HUES6 (cell line): ENCODE measurements at regions not wholly inside any gene's neighbourhood (a gene's known extent, or its start where the extent isn't known, plus 50 kb on each side); places are given as distances from the start of the nearest gene placed in this dataset.
"Not testable (repeated sequence)": the region's sequence is repeated elsewhere in the genome, so short reads cannot be mapped to it uniquely, and the experiment has no call there.

ENCODE experiments used
- H3K27ac ChIP-seq: 2 replicates; pipeline ENCODE4 v1.7.0; 2013; ENCODE audit warnings: low read depth, mild to moderate bottlenecking, low read length, inconsistent platforms
- H3K27me3 ChIP-seq: 2 replicates; pipeline ENCODE4 v1.6.1; 2013; ENCODE audit warnings: low read length; ENCODE audit not compliant: control insufficient read depth, insufficient read depth
- H3K36me3 ChIP-seq: 2 replicates; pipeline ENCODE4 v1.6.1; 2013; ENCODE audit warnings: low read length; ENCODE audit not compliant: control insufficient read depth, insufficient read depth
- H3K4me1 ChIP-seq: 2 replicates; pipeline ENCODE4 v1.6.1; 2013; ENCODE audit warnings: low read length; ENCODE audit not compliant: control insufficient read depth, insufficient read depth
- H3K4me3 ChIP-seq: 2 replicates; pipeline ENCODE4 v1.5.1; 2013; ENCODE audit warnings: low read depth, low read length
- H3K9ac ChIP-seq: one replicate; pipeline ENCODE4 v1.6.1; 2013; ENCODE audit warnings: mild to moderate bottlenecking, low read length
- H3K9me3 ChIP-seq: 2 replicates; pipeline ENCODE4 v1.6.1; 2013; ENCODE audit warnings: low read depth, low read length; ENCODE audit not compliant: control insufficient read depth, insufficient read depth

DNA sequence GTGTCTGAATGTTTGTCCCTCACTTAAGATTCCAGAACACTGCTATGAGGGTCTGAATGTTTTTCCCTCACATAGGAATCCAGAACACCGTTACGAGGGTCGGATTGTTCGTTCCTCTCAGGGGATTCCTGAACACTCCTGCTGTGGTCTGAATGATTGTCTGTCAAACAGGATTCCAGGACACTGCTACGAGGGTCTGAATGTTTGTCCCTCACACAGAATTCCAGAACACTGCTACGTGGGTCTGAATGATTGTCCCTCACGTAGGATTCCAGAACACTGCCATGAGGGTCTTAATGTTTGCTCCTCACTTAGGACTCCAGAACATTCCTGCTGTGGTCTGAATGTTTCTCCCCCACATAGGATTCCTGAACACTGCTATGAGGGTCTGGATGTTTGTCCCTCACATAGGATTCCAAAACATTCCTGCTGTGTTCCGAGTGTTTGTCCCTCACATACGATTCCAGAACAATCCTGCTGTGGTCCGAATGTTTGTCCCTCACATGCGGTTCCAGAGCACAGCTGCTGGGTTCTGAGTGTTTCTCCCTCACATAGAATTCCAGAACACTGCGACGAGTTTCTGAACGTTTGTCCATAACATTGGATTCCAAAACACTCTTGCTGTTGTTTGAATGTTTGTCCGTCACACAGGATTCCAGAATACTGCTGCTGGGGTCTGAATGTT is 199.5 kb downstream of the FOXD4L6 start:
- no peaks in the 10 kb centered on the region for H3K4me1 ChIP-seq
- peaks cover 74% of the 10 kb centered on the region for H3K27me3 ChIP-seq
- H3K4me3 ChIP-seq, result no peak overlapping the region
- H3K36me3 ChIP-seq, result no peaks in the 10 kb centered on the region
- H3K9me3 ChIP-seq, result peaks cover 76% of the 10 kb centered on the region
- H3K27ac ChIP-seq, result no peak overlapping the region
- H3K9ac ChIP-seq, result no peak overlapping the region

DNA sequence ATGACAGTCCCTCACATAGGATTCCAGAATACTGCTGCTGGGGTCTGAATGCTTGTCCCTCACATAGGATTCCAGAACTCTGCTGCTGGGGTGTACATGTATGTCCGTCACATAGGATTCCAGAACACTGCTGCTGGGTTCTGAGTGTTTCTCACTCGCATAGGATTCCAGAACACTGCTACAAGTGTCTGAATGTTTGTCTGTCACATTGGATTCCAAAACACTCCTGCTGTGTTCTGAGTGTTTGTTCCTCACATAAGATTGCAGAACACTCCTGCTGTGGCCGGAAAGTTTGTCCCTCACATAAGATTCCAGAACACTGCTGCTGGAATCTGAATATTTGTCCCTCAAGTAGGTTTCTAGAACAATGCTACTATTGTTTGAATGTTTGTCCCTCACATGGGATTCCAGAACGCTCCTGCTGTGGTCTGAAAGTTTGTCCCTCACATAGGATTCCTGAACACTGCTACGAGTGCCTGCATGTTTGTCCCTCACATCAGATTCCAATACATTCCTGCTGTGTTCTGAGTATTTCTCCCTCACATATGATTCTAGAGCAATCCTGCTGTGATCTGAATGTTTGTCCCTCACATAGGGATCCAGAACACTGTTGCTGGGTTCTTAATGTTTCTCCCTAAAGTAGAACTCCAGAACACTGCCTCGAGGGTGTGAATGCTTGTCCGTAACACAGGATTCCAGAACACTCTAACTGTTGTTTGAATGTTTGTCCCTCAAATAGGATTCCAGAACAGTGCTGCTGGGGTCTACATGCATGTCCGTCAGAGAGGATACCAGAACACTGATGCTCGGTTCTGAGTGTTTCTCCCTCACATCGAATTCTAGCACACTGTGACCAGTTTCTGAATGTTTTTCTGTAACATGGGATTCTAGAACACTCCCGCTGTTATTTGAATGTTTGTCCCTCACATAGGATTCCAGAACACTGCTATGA is 200.4 kb downstream of the FOXD4L6 start:
- Histone ChIP-seq H3K27me3 (peaks cover 80% of the 10 kb centered on the region), H3K9me3 (peaks cover 82% of the 10 kb centered on the region), H3K27ac (no peak overlapping the region), H3K4me3 (no peak overlapping the region), H3K4me1 (no peaks in the 10 kb centered on the region), H3K36me3 (no peaks in the 10 kb centered on the region), H3K9ac (no peak overlapping the region)

DNA sequence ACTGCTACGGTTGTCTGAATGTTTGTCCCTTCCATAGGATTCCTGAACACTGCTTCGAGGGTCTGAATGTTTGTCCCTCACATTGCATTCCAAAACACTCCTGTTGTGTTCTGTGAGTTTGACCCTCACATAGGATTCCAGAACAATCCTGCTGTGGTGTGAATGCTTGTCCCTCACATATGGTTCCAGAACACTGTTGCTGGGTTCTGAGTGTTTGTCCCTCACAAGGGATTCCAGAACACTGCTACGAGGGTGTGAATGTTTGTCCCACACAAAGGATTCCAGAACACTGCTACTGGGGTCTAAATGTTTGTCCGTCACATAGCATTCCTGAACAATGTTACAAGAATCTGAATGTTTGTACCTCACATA is 201.2 kb downstream of the FOXD4L6 start:
- no peak overlapping the region for H3K27ac ChIP-seq
- no peaks in the 10 kb centered on the region for H3K36me3 ChIP-seq
- no peak overlapping the region for H3K9ac ChIP-seq
- H3K9me3 ChIP-seq, result peaks cover 89% of the 10 kb centered on the region
- no peak overlapping the region for H3K4me3 ChIP-seq
- H3K27me3 ChIP-seq, result peaks cover 87% of the 10 kb centered on the region
- no peaks in the 10 kb centered on the region for H3K4me1 ChIP-seq

- no peaks in the 10 kb centered on the region for H3K36me3 ChIP-seq
- peaks cover 93% of the 10 kb centered on the region for H3K9me3 ChIP-seq
- H3K9ac ChIP-seq, result no peak overlapping the region
- H3K27ac ChIP-seq, result no peak overlapping the region
- H3K27me3 ChIP-seq, result peaks cover 87% of the 10 kb centered on the region
- no peaks in the 10 kb centered on the region for H3K4me1 ChIP-seq
- H3K4me3 ChIP-seq, result no peak overlapping the region
Observed at GRCh38 chr9:40926404-40927259, 201.8 kb downstream of the FOXD4L6 start.

GRCh38 chr9:40925149-40925548 is 203.3 kb downstream of the FOXD4L6 start:
- Histone ChIP-seq H3K27ac (no peak overlapping the region), H3K9ac (no peak overlapping the region), H3K36me3 (no peaks in the 10 kb centered on the region), H3K27me3 (peaks cover 76% of the 10 kb centered on the region), H3K4me3 (no peak overlapping the region), H3K9me3 (peaks cover 82% of the 10 kb centered on the region), H3K4me1 (no peaks in the 10 kb centered on the region)

- H3K9ac ChIP-seq, H3K4me1 ChIP-seq, H3K4me3 ChIP-seq, H3K27ac ChIP-seq, H3K36me3 ChIP-seq: not testable (repeated sequence)
- Histone ChIP-seq H3K9me3 (peaks cover 58% of the 10 kb centered on the region), H3K27me3 (peaks cover 50% of the 10 kb centered on the region)
Observed at GRCh38 chr9:40916399-40916783, 212.1 kb downstream of the FOXD4L6 start.

- not testable (repeated sequence) for H3K9ac ChIP-seq
- H3K9me3 ChIP-seq, result peaks cover 63% of the 10 kb centered on the region
Observed at GRCh38 chr9:40915660-40916398, 212.7 kb downstream of the FOXD4L6 start.

DNA sequence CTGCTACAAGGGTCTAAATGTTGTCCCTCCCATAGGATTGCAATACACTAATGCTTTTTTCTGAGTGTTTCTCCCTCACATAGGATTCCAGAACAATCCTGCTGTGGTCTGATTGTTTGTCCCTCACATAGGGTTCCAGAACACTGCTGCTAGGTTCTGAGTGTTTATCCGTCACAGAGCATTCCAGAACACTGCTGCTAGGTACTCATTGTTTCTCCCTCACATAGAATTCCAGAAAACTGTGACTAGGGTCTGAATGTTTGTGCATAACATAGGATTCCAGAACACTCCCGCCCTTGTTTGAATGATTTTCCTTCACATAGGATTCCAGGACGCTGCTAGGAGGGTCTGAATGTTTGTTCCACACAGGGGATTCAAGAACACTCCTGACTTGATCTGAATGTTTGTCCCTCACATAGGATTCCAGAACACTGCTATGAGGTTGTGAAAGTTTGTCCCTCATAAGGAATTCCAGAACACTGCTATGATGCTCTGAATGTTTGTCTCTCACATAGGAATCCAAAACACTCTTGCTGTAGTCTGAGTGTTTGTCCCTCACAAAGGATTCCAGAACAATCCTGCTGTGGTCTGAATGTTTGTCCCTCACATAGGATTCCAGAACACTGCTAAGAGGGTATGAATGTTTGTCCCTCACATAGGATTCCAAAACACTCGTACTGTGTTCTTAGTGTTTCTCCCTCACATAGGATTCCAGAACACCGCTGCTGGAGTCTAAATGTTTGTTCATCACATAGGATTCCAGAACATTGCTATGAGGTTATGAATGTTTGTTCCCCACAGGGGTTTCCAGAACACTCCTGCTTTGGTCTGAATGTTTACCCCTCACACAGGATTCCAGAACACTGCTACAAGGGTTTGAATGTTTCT is 213.5 kb downstream of the FOXD4L6 start:
- H3K27me3 ChIP-seq, result peaks cover 60% of the 10 kb centered on the region
- peaks cover 69% of the 10 kb centered on the region for H3K9me3 ChIP-seq
- H3K36me3 ChIP-seq, result no peaks in the 10 kb centered on the region
- no peak overlapping the region for H3K9ac ChIP-seq
- no peaks in the 10 kb centered on the region for H3K4me1 ChIP-seq
- H3K4me3 ChIP-seq, result no peak overlapping the region
- no peak overlapping the region for H3K27ac ChIP-seq

More at GRCh38 chr9:40915660-40916398, 212.7 kb downstream of the FOXD4L6 start:
- not testable (repeated sequence) for H3K4me1 ChIP-seq, H3K36me3 ChIP-seq, H3K27ac ChIP-seq, H3K4me3 ChIP-seq
- H3K27me3 ChIP-seq, result peaks cover 54% of the 10 kb centered on the region

GRCh38 chr9:40913928-40914673 is 214.4 kb downstream of the FOXD4L6 start:
- no peak overlapping the region for H3K4me3 ChIP-seq
- H3K27me3 ChIP-seq, result peaks cover 69% of the 10 kb centered on the region
- H3K9me3 ChIP-seq, result peaks cover 77% of the 10 kb centered on the region
- H3K36me3 ChIP-seq, result no peaks in the 10 kb centered on the region
- no peak overlapping the region for H3K9ac ChIP-seq
- no peak overlapping the region for H3K27ac ChIP-seq
- H3K4me1 ChIP-seq, result no peaks in the 10 kb centered on the region
